ENCODE measurements at regions not wholly inside any gene's neighbourhood (a gene's known extent, or its start where the extent isn't known, plus 50 kb on each side); places are given as distances from the start of the nearest gene placed in this dataset.

DNA sequence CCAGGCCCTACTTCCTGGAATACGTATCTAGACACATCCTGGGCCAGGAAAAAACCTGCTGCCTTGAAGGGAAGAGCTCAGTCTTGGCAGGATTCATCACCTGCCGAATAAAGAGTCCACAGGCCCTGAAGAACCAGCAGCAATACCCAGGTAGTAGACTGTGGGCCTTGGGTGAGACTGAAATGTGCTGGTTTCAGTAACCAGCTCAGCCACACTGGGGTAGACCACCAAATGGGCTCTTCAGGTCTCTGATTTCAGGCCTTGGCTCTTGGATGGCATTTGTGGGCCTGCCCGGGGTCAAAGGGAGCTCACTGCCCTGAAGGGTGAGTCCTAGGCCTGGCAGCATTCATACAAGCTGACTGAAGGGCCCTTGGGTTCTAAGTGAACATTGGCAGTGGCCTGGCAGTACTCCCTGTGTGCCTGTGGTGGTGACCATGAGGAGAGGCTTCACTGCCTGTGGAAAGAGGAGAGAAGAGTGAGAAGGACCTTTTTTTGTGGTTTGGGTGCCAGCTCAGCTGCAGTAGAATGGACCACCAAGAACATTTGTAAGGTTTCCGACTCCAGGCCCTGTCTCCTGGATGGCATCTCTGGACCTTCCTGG lies 175.1 kb downstream of the ANKRD30B start:
- TF ChIP-seq, protein P1, sequence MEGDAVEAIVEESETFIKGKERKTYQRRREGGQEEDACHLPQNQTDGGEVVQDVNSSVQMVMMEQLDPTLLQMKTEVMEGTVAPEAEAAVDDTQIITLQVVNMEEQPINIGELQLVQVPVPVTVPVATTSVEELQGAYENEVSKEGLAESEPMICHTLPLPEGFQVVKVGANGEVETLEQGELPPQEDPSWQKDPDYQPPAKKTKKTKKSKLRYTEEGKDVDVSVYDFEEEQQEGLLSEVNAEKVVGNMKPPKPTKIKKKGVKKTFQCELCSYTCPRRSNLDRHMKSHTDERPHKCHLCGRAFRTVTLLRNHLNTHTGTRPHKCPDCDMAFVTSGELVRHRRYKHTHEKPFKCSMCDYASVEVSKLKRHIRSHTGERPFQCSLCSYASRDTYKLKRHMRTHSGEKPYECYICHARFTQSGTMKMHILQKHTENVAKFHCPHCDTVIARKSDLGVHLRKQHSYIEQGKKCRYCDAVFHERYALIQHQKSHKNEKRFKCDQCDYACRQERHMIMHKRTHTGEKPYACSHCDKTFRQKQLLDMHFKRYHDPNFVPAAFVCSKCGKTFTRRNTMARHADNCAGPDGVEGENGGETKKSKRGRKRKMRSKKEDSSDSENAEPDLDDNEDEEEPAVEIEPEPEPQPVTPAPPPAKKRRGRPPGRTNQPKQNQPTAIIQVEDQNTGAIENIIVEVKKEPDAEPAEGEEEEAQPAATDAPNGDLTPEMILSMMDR (IDR thresholded peaks at IDR 0.05; ENCODE audit: low read depth, low read length, poor library complexity, severe bottlenecking) = no peak
- no peak for TF ChIP-seq EZH2phosphoT487 (IDR thresholded peaks at IDR 0.05; ENCODE audit: borderline replicate concordance, low read length)

Measured in DOHH2 (cell line).